Esophagus muscularis mucosa (tissue), 4 donors: ENCODE measurements at regions not wholly inside any gene's neighbourhood (a gene's known extent, or its start where the extent isn't known, plus 50 kb on each side); places are given as distances from the start of the nearest gene placed in this dataset.

Experiments used
- DNase-seq: peaks from one replicate; pipeline ENCODE4 v3.0.0-alpha.2; 2017; ENCODE audit errors: extremely low spot score
- H3K27ac ChIP-seq, 4 donors: fragments of 200-600 bp; sonication (generic); replicated peaks in 1 of 4; 1 replicate in 3 of 4; 2 replicates in 1 of 4; pipeline ENCODE4 v1.5.1; 2016 to 2019; ENCODE audit warnings: mild to moderate bottlenecking in 1 of 4
- H3K27me3 ChIP-seq, 4 donors: fragments of 200-600 bp; sonication (generic); one replicate each; pipeline versions ENCODE4 v1.5.1 to v1.6.0; 2016 to 2019
- H3K36me3 ChIP-seq, 4 donors: fragments of 200-600 bp; sonication (generic); one replicate each; pipeline ENCODE4 v1.5.1; 2016 to 2019
- H3K4me1 ChIP-seq, 4 donors: fragments of 200-600 bp; sonication (generic); one replicate each; pipeline ENCODE4 v1.5.1; 2016 to 2019
- H3K4me3 ChIP-seq, 4 donors: fragments of 200-600 bp; sonication (generic); 1 replicate in 2 of 4; 2 replicates in 2 of 4; pipeline ENCODE4 v1.5.1; 2016 to 2019; ENCODE audit warnings: mild to moderate bottlenecking in 4 of 4, moderate library complexity in 1 of 4
- H3K9me3 ChIP-seq, 4 donors: fragments of 200-600 bp; sonication (generic); 1 replicate in 3 of 4; 2 replicates in 1 of 4; pipeline ENCODE4 v1.5.1; 2016 to 2019
- CTCF ChIP-seq, 3 experiments: fragments of 200-600 bp in 2 of 3; fragments of 450-650 bp in 1 of 3; sonication (generic) in 2 of 3; IDR thresholded peaks; one replicate each; pipeline ENCODE4 v1.5.1; 2017 to 2019; ENCODE audit warnings: antibody characterized with exemption in 3 of 3, mild to moderate bottlenecking in 2 of 3, moderate library complexity in 1 of 3
- EP300 ChIP-seq: sonication (generic); formaldehyde crosslinking; IDR thresholded peaks from one replicate; pipeline ENCODE4 v1.6.1; 2017; ENCODE audit warnings: antibody characterized with exemption
- POLR2A ChIP-seq: fragments of 450-650 bp; IDR thresholded peaks from one replicate; pipeline ENCODE4 v1.6.1; 2017; ENCODE audit warnings: antibody characterized with exemption, moderate library complexity, mild to moderate bottlenecking, low read depth
- POLR2AphosphoS5 ChIP-seq, 2 donors: sonication (generic); formaldehyde crosslinking; IDR thresholded peaks; one replicate each; pipeline ENCODE4 v1.6.1; 2017; ENCODE audit warnings: antibody characterized with exemption in 2 of 2
- WGBS: methylation state at CpG from one replicate; pipeline ENCODE4 v1.1.5; 2018; 5-methylcytosine and 5-hydroxymethylcytosine counted together
- intact Hi-C: fragments of 100-400 bp; cut with DNase I; formaldehyde crosslinking; loops from one replicate; pipeline ENCODE4 v1.15.1; 2023

- Histone ChIP-seq H3K36me3 (no peaks in the 10 kb centered on the region), H3K27me3 (no peaks in the 10 kb centered on the region), H3K4me3 (no peak overlapping the region), H3K4me1 (no peaks in the 10 kb centered on the region), H3K27ac (no peak overlapping the region), H3K9me3 (no peaks in the 10 kb centered on the region)
- TF ChIP-seq POLR2A (no peak), CTCF (IDR thresholded peaks at IDR 0.05) (no peak), EP300 (no peak), POLR2AphosphoS5 (IDR thresholded peaks at IDR 0.05) (no peak)
- WGBS: 53% methylated on average over 8 of the region's 8 CpGs
- DNase-seq: no peak
- intact Hi-C loops: no loop called here
Observed at GRCh38 chr6:9520417-9521151, 894.3 kb downstream of the TFAP2A start.

GRCh38 chr6:9518431-9518830, 896.4 kb downstream of the TFAP2A start:
- TF ChIP-seq POLR2A (no peak), POLR2AphosphoS5 (IDR thresholded peaks at IDR 0.05) (no peak), CTCF (IDR thresholded peaks at IDR 0.05) (no peak), EP300 (no peak)
- 68% methylated on average over 1 of the region's 1 CpG for WGBS
- Histone ChIP-seq H3K9me3 (no peaks in the 10 kb centered on the region), H3K27ac (no peak overlapping the region), H3K4me1 (no peaks in the 10 kb centered on the region), H3K36me3 (no peaks in the 10 kb centered on the region), H3K4me3 (no peak overlapping the region), H3K27me3 (no peaks in the 10 kb centered on the region)
- intact Hi-C loops: no loop called here
- DNase-seq: no peak

DNA sequence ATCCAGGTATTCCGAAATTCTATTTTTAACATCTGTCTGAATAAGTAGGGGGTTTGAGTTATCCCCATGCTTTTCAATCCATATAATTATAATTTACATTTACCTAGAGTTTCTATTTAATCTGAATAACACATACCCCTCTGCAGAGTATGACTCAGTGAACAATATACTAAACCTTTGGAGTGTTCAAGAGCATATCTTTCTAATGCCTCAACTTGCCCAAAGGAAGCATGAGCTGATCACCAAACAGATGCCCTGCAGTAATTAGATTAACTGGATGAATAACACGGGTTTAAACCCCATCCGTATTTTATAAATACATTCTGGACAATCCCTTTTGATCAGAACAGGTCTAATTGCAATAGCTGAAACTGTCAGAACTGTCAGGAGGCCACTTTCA, 897.1 kb downstream of the TFAP2A start:
- no peak overlapping the region for H3K27ac ChIP-seq
- H3K36me3 ChIP-seq: no peaks in the 10 kb centered on the region
- TF ChIP-seq CTCF (IDR thresholded peaks at IDR 0.05): no peak
- no peak for TF ChIP-seq POLR2A
- no peak for TF ChIP-seq POLR2AphosphoS5 (IDR thresholded peaks at IDR 0.05)
- no peaks in the 10 kb centered on the region for H3K27me3 ChIP-seq
- DNase-seq: no peak
- intact Hi-C loops: no loop called here
- WGBS: 80% methylated on average over 3 of the region's 3 CpGs
- H3K9me3 ChIP-seq: no peaks in the 10 kb centered on the region
- H3K4me1 ChIP-seq: no peaks in the 10 kb centered on the region
- H3K4me3 ChIP-seq: no peak overlapping the region

GRCh38 chr6:9515633-9516606, 899.0 kb downstream of the TFAP2A start:
- 63% methylated on average over 13 of the region's 13 CpGs for WGBS
- H3K27ac ChIP-seq: no peak overlapping the region
- no peaks in the 10 kb centered on the region for H3K9me3 ChIP-seq
- no peaks in the 10 kb centered on the region for H3K27me3 ChIP-seq
- intact Hi-C loops: no loop called here
- TF ChIP-seq CTCF (IDR thresholded peaks at IDR 0.05) (no peak), POLR2AphosphoS5 (IDR thresholded peaks at IDR 0.05) (no peak), POLR2A (no peak), EP300 (no peak)
- no peak for DNase-seq
- H3K4me1 ChIP-seq: no peaks in the 10 kb centered on the region
- H3K4me3 ChIP-seq: no peak overlapping the region
- H3K36me3 ChIP-seq: no peaks in the 10 kb centered on the region
